IMR-90 (cell line): ENCODE measurements at regions not wholly inside any gene's neighbourhood (a gene's known extent, or its start where the extent isn't known, plus 50 kb on each side); places are given as distances from the start of the nearest gene placed in this dataset.

Experiments
- ATAC-seq: fragments of 200-7000 bp; cut with Tn5 transposase; 2 replicates; pipeline ENCODE4 v1.9.1; 2020; ENCODE audit warnings: low read depth, mild to moderate bottlenecking, moderate library complexity
- BruUV-seq: library from RNA; stranded (reverse); fragments of 400-500 nt; replicated peaks from 2 replicates; lab custom pipeline; 2021; lab: Mats Ljungman, UMichigan
- CTCF ChIA-PET: fragments of 300-600 bp; formaldehyde crosslinking; extraction: SDS; loops from one replicate; lab custom pipeline; 2021; ENCODE audit warnings: antibody characterized with exemption; lab: Yijun Ruan, JAX
- POLR2A ChIA-PET: fragments of 300-600 bp; sonication (Branson Sonifier 250); formaldehyde crosslinking; loops from one replicate; lab custom pipeline; 2022; ENCODE audit warnings: antibody characterized with exemption; ENCODE audit not compliant: unreplicated experiment; lab: Charles Lee
- DNase-seq: peaks from one replicate; pipeline ENCODE4 v3.0.0; 2013
- H2AFZ ChIP-seq: replicated peaks from 2 replicates; pipeline ENCODE3; 2013; ENCODE audit warnings: low read length, mild to moderate bottlenecking; ENCODE audit not compliant: poor library complexity
- H2AK5ac ChIP-seq: 2 replicates; pipeline ENCODE4 v1.6.1; 2013; ENCODE audit warnings: low read depth, low read length, inconsistent platforms
- H2AK9ac ChIP-seq: replicated peaks from 2 replicates; pipeline ENCODE3; 2013; ENCODE audit warnings: mild to moderate bottlenecking, low read depth, low read length, moderate library complexity; ENCODE audit not compliant: poor library complexity
- H2BK120ac ChIP-seq: 2 replicates; pipeline ENCODE4 v1.6.1; 2013; ENCODE audit warnings: low read depth, low read length, inconsistent platforms
- H2BK15ac ChIP-seq: 3 replicates; pipeline ENCODE4 v1.6.1; 2013; ENCODE audit warnings: low read depth, low read length, inconsistent platforms
- H2BK20ac ChIP-seq: 2 replicates; pipeline ENCODE4 v1.6.1; 2013; ENCODE audit warnings: low read depth, mild to moderate bottlenecking, inconsistent platforms, low read length, moderate library complexity
- H2BK5ac ChIP-seq: 2 replicates; pipeline ENCODE4 v1.6.1; 2013; ENCODE audit warnings: mild to moderate bottlenecking, low read depth, low read length, inconsistent platforms; ENCODE audit not compliant: poor library complexity, severe bottlenecking
- H3K14ac ChIP-seq: replicated peaks from 2 replicates; pipeline ENCODE4 v1.6.1; 2013; ENCODE audit warnings: low read depth, low read length, inconsistent platforms
- H3K18ac ChIP-seq: 2 replicates; pipeline ENCODE4 v1.6.1; 2013; ENCODE audit warnings: low read depth, low read length, control low read depth
- H3K23ac ChIP-seq: 2 replicates; pipeline ENCODE4 v1.6.1; 2013; ENCODE audit warnings: low read depth, low read length, inconsistent platforms
- H3K27ac ChIP-seq: 2 replicates; pipeline ENCODE4 v1.5.1; 2013; ENCODE audit warnings: mild to moderate bottlenecking, control low read depth, low read length; ENCODE audit not compliant: insufficient read depth
- H3K27me3 ChIP-seq: 2 replicates; pipeline ENCODE4 v1.6.1; 2013; ENCODE audit warnings: low read length; ENCODE audit not compliant: control insufficient read depth, insufficient read depth
- H3K36me3 ChIP-seq: 2 replicates; pipeline ENCODE4 v1.6.1; 2013; ENCODE audit warnings: low read length, mixed read lengths; ENCODE audit not compliant: control insufficient read depth, insufficient read depth
- H3K4ac ChIP-seq: 2 replicates; pipeline ENCODE4 v1.6.1; 2013; ENCODE audit warnings: low read depth, low read length, inconsistent platforms
- H3K4me1 ChIP-seq: 2 replicates; pipeline ENCODE4 v1.6.1; 2013; ENCODE audit warnings: low read length, mixed read lengths; ENCODE audit not compliant: control insufficient read depth, insufficient read depth
- H3K4me2 ChIP-seq: 2 replicates; pipeline ENCODE4 v1.6.1; 2013; ENCODE audit warnings: low read depth, mild to moderate bottlenecking, control low read depth, low read length, moderate library complexity
- H3K4me3 ChIP-seq: 2 replicates; pipeline ENCODE4 v1.5.1; 2013; ENCODE audit warnings: low read depth, mild to moderate bottlenecking, control low read depth, low read length, moderate library complexity; ENCODE audit not compliant: insufficient read depth
- H3K56ac ChIP-seq: 2 replicates; pipeline ENCODE4 v1.6.1; 2013; ENCODE audit warnings: low read length, inconsistent platforms; ENCODE audit not compliant: insufficient read depth; ENCODE audit errors: extremely low read depth
- H3K79me1 ChIP-seq, 2 experiments: 2 replicates each; pipeline ENCODE4 v1.6.1; 2013; ENCODE audit warnings: low read length in 2 of 2, inconsistent platforms in 1 of 2, low read depth in 1 of 2
- H3K9ac ChIP-seq: 2 replicates; pipeline ENCODE4 v1.6.1; 2013; ENCODE audit warnings: low read depth, low read length, control low read depth
- H3K9me1 ChIP-seq: 2 replicates; pipeline ENCODE4 v1.6.1; 2013; ENCODE audit warnings: low read length, inconsistent platforms; ENCODE audit not compliant: insufficient read depth
- H3K9me3 ChIP-seq: 2 replicates; pipeline ENCODE4 v1.6.1; 2013; ENCODE audit warnings: low read length; ENCODE audit not compliant: control insufficient read depth, insufficient read depth
- H4K20me1 ChIP-seq: 2 replicates; pipeline ENCODE4 v1.6.1; 2013; ENCODE audit warnings: low read length, inconsistent platforms; ENCODE audit not compliant: insufficient read depth
- H4K5ac ChIP-seq: 2 replicates; pipeline ENCODE4 v1.6.1; 2013; ENCODE audit warnings: mild to moderate bottlenecking, low read depth, low read length, control low read depth
- H4K8ac ChIP-seq, 2 experiments: 2 replicates each; pipeline ENCODE4 v1.6.1; 2013; ENCODE audit warnings: low read depth in 2 of 2, low read length in 2 of 2, control low read depth in 1 of 2, inconsistent platforms in 1 of 2
- H4K91ac ChIP-seq: 2 replicates; pipeline ENCODE4 v1.6.1; 2013; ENCODE audit warnings: low read depth, low read length, inconsistent platforms; ENCODE audit not compliant: insufficient read depth
- BHLHE40 ChIP-seq: fragments of 150-350 bp; IDR thresholded peaks from 2 replicates; pipeline ENCODE4 v1.6.1; 2016; ENCODE audit warnings: mild to moderate bottlenecking, low read depth, low read length
- CEBPB ChIP-seq: IDR thresholded peaks from 2 replicates; pipeline ENCODE4 v1.6.1; 2012; ENCODE audit warnings: low read depth, low read length, improper control_type of control experiment
- CHD1 ChIP-seq: IDR thresholded peaks from 2 replicates; pipeline ENCODE4 v1.6.1; 2012; ENCODE audit warnings: low read depth, low read length, improper control_type of control experiment
- CTCF ChIP-seq: conservative IDR thresholded peaks from 2 replicates; pipeline ENCODE4 v1.5.1; 2012; ENCODE audit warnings: mild to moderate bottlenecking, low read depth, low read length, improper control_type of control experiment
- ELK1 ChIP-seq: fragments of 150-350 bp; IDR thresholded peaks from 2 replicates; pipeline ENCODE4 v1.6.1; 2016; ENCODE audit warnings: low read depth, mild to moderate bottlenecking, low read length, moderate library complexity, borderline replicate concordance
- FOS ChIP-seq: fragments of 150-350 bp; IDR thresholded peaks from 2 replicates; pipeline ENCODE4 v1.6.1; 2016; ENCODE audit warnings: low read depth, low read length
- MAFK ChIP-seq: IDR thresholded peaks from 2 replicates; pipeline ENCODE4 v1.6.1; 2012; ENCODE audit warnings: low read depth, low read length, improper control_type of control experiment
- MAZ ChIP-seq: IDR thresholded peaks from 2 replicates; pipeline ENCODE4 v1.6.1; 2012; ENCODE audit warnings: low read depth, mild to moderate bottlenecking, low read length, improper control_type of control experiment, moderate library complexity, borderline replicate concordance
- MXI1 ChIP-seq: IDR thresholded peaks from 2 replicates; pipeline ENCODE4 v1.6.1; 2012; ENCODE audit warnings: low read depth, mild to moderate bottlenecking, low read length, moderate library complexity, borderline replicate concordance
- NFE2L2 ChIP-seq: fragments of 150-350 bp; IDR thresholded peaks from 2 replicates; pipeline ENCODE4 v1.6.1; 2016; ENCODE audit warnings: low read depth, mild to moderate bottlenecking, low read length
- POLR2A ChIP-seq: IDR thresholded peaks from 2 replicates; pipeline ENCODE4 v1.6.1; 2012; ENCODE audit warnings: mild to moderate bottlenecking, low read depth, low read length
- RAD21 ChIP-seq: IDR thresholded peaks from 2 replicates; pipeline ENCODE4 v1.6.1; 2012; ENCODE audit warnings: low read length, improper control_type of control experiment
- RCOR1 ChIP-seq: IDR thresholded peaks from 2 replicates; pipeline ENCODE4 v1.6.1; 2012; ENCODE audit warnings: mild to moderate bottlenecking, low read length, improper control_type of control experiment; ENCODE audit not compliant: insufficient replicate concordance
- RFX5 ChIP-seq: IDR thresholded peaks from 2 replicates; pipeline ENCODE4 v1.8.0; 2012; ENCODE audit warnings: low read depth, mild to moderate bottlenecking, low read length, moderate library complexity
- SMC3 ChIP-seq: fragments of 150-350 bp; IDR thresholded peaks from 2 replicates; pipeline ENCODE4 v1.6.1; 2016; ENCODE audit warnings: low read depth, mild to moderate bottlenecking, antibody characterized with exemption, low read length, moderate library complexity
- USF2 ChIP-seq: fragments of 150-350 bp; IDR thresholded peaks from 2 replicates; pipeline ENCODE4 v1.6.1; 2017; ENCODE audit warnings: mild to moderate bottlenecking, antibody characterized with exemption, low read length, low read depth
- dilution Hi-C: fragments of 300-500 bp; cut with HindIII; formaldehyde crosslinking; loops from one replicate; pipeline ENCODE4 v1.14.3; 2018; ENCODE audit warnings: low sequenced_read_pairs; ENCODE audit not compliant: unreplicated experiment
- in situ Hi-C: fragments of 300-500 bp; cut with MboI; formaldehyde crosslinking; loops from 3 replicates; pipeline ENCODE4 v1.14.3; 2019; ENCODE audit warnings: low sequenced_read_pairs, inconsistent platforms, mixed read lengths
- intact Hi-C: fragments of 100-400 bp; cut with micrococcal nuclease; formaldehyde crosslinking; loops from 2 replicates; pipeline ENCODE4 v1.10.0; 2022

- Histone ChIP-seq H3K27ac (no peak overlapping the region), H2BK15ac (no peak overlapping the region), H2AFZ (no peak overlapping the region), H3K79me1 (no peaks in the 10 kb centered on the region), H4K20me1 (no peaks in the 10 kb centered on the region), H3K4ac (no peak overlapping the region), H3K9me1 (peaks cover 17% of the 10 kb centered on the region), H3K14ac (no peak overlapping the region), H3K36me3 (no peaks in the 10 kb centered on the region), H2BK5ac (no peak overlapping the region), H4K8ac (no peak overlapping the region), H3K4me1 (peaks cover 9% of the 10 kb centered on the region; the same call in 1 of the 2 replicates), H2AK5ac (peak overlapping the region; percentile 78; the same call in 1 of the 2 replicates), H3K18ac (no peak overlapping the region), H4K91ac (no peak overlapping the region), H3K56ac (no peak overlapping the region), H3K4me3 (no peak overlapping the region), H2AK9ac (no peak overlapping the region), H4K5ac (no peak overlapping the region), H3K23ac (no peak overlapping the region), H3K4me2 (no peak overlapping the region), H3K9ac (no peak overlapping the region), H2BK20ac (no peak overlapping the region; the same call in 1 of the 2 replicates), H3K9me3 (no peaks in the 10 kb centered on the region), H2BK120ac (no peak overlapping the region), H3K27me3 (no peaks in the 10 kb centered on the region)
- intact Hi-C loops, result no loop called here
- dilution Hi-C loops, result no loop called here
- ATAC-seq, result no peak
- no TSS peak for BruUV-seq
- in situ Hi-C loops, result no loop called here
- ChIA-PET CTCF (interaction anchor here (1.1 kb wide), 1 partner anchor 10 kb away, joined by 3 read pairs; no protein-coding TSS in a partner anchor), POLR2A (no interaction called here)
- TF ChIP-seq ELK1 (no peak), MXI1 (no peak), RCOR1 (no peak), MAZ (no peak), CEBPB (no peak), CTCF (no peak), MAFK (no peak), NFE2L2 (no peak), FOS (no peak), RAD21 (no peak), SMC3 (no peak), BHLHE40 (no peak), USF2 (no peak), POLR2A (no peak), RFX5 (no peak), CHD1 (no peak)
- DNase-seq, result no peak
These were observed 201.2 kb upstream of the DDHD1 start for GRCh38 chr14:53354336-53354735.
